ENCODE measurements at regions not wholly inside any gene's neighbourhood (a gene's known extent, or its start where the extent isn't known, plus 50 kb on each side); places are given as distances from the start of the nearest gene placed in this dataset.
"Not testable (repeated sequence)": the region's sequence is repeated elsewhere in the genome, so short reads cannot be mapped to it uniquely, and the experiment has no call there.

DNA sequence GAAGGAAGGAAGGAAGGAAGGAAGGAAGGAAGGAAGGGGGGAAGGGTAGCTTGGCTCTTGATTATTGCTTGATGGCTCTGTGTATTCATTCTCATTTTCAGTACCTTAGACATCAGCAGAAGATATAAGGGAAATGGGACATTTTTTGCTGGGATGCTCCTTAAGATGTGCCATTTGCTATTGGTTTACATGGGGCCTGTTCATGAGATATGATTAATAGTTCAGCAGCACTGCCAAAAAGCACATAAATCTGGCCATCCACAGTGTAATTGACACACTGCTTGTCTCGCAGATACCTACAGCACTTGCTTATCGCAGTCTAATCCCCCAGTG, 137.5 kb upstream of the JARID2 start:
- in situ Hi-C loops (cut with HindIII; ENCODE audit: low pct_unique_long_range_greater_than_20kb, low sequenced_read_pairs), result no loop called here
- no peak for DNase-seq (ENCODE audit: low read depth in 1 of 2, low spot score in 1 of 2)
- no peak for TF ChIP-seq JUND (IDR thresholded peaks at IDR 0.05; ENCODE audit: low read depth)

DNA sequence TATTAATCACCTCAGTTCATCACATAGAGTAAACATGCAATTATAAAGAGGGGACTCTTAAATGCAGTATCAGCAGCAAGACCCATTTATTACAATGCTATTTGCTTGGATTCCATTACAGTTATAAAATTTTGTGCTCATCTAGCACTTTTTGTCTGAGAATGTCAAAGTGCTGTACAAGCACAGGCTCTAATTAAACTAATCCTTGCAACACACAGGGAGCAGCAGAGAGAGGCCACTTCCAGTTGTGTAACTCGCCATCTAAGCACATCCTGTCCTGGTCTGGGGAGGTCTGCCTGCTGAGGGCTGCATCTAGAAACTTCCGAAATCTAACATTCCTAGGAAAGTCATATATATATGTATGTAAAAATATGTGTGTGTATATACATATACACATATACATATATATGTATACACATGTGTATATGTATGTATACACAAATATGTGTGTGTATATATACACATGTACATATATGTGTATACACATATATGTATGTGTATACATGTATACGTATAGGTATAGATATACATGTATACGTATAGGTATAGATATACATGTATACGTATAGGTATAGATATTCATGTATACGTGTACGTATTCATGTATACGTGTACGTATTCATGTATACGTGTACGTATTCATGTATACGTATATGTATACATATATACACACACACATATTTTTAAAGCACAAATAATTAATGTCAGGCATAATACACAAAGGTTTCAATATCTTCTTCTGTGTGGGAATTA, 136.4 kb upstream of the JARID2 start:
- no peak for DNase-seq (ENCODE audit: low read depth in 1 of 2, low spot score in 1 of 2)
- in situ Hi-C loops (cut with HindIII; ENCODE audit: low pct_unique_long_range_greater_than_20kb, low sequenced_read_pairs), result no loop called here
- no peak for TF ChIP-seq JUND (IDR thresholded peaks at IDR 0.05; ENCODE audit: low read depth)

DNA sequence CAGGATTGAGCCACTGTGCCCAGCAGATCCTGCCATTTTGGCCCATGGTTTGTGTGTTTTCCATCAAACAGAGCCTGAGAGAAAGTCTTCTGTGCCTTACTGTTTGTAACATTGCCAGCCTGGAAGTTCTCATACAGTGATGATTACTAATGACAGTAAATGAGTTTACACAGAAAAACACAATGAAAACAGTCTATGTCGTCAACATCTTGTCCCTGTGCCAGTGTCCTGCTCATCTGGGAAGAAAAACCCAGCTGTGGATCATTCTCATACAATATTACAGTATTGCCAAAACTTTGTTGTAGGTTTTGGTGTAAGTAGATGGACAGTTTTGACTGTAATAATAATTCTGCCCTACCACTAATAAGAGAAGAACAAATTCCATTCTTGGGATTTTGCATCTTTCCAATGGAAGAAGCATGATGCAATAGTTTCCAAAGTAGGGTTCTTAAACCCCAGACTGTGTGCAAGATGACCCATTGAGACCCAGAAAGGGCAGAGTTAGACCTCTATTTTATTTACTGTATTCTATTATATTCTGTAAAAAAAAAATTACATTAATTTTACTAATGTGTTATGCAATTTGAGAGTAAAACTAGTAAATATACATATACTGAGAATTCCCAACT, 135.0 kb upstream of the JARID2 start:
- in situ Hi-C loops (cut with HindIII; ENCODE audit: low pct_unique_long_range_greater_than_20kb, low sequenced_read_pairs), result no loop called here
- DNase-seq (ENCODE audit: low read depth in 1 of 2, low spot score in 1 of 2), result no peak
- TF ChIP-seq JUND (IDR thresholded peaks at IDR 0.05; ENCODE audit: low read depth), result no peak

DNA sequence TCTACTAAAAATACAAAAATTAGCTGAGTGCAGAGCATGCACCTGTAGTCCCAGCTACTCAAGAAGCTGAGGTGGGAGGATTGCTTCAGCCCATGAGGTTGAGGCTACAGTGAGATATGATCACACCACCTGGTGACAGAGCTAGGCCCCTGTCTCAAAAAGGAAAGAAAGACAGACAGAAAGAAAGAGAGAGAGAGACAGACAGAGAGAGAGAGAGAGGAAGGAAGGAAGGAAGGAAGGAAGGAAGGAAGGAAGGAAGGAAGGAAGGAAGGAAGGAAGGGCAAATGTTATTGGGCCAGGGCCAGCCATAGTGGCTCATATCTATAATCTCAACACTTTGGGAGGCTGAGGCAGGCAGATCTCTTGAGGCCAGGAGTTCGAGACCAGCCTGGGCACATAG, 134.3 kb upstream of the JARID2 start:
- DNase-seq (ENCODE audit: low read depth in 1 of 2, low spot score in 1 of 2); in situ Hi-C loops (cut with HindIII; ENCODE audit: low pct_unique_long_range_greater_than_20kb, low sequenced_read_pairs): not testable (repeated sequence)

DNA sequence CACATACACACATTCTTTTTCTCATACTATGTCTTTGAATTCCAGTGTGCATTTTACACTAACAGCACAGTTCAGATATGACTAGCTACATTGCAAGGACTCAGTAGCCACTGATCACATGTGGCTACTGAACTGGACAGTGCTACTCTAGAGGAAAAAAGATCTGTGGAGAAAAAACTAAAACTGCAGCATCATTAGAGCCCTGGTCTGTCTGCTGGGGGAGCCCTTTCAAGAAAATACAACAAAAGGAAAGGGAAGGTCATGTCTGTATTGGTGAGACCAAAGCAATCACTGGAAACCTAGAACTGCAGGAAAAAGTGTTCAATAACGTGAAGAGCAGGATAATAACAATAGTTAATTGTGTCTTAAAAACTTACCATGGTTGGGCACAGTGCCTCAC, 132.3 kb upstream of the JARID2 start:
- in situ Hi-C loops (cut with HindIII; ENCODE audit: low pct_unique_long_range_greater_than_20kb, low sequenced_read_pairs), result no loop called here
- no peak for TF ChIP-seq JUND (IDR thresholded peaks at IDR 0.05; ENCODE audit: low read depth)
- DNase-seq (ENCODE audit: low read depth in 1 of 2, low spot score in 1 of 2), result no peak

DNA sequence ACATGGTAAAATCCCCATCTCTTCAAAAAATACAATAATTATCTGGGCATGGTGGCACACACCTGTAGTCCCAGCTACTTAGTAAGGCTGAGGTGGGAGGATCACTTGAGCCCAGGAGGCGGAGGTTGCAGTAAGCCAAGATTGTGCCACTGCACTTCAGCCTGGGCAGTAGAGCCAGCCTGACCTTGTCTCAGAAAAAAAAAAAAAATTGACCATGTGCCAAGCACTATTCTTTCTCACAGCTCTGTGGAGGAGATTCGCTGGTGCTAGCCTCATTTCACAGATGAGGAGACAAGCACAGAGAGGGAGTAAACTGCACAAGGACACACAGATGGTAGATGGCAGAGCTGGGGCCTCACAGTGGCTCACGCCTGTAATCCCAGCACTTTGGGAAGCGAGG, 131.8 kb upstream of the JARID2 start:
- in situ Hi-C loops (cut with HindIII; ENCODE audit: low pct_unique_long_range_greater_than_20kb, low sequenced_read_pairs), result no loop called here
- no peak for TF ChIP-seq JUND (IDR thresholded peaks at IDR 0.05; ENCODE audit: low read depth)
- peak in 1 of 2 experiments; percentile 12 for DNase-seq (ENCODE audit: low read depth in 1 of 2, low spot score in 1 of 2)

DNA sequence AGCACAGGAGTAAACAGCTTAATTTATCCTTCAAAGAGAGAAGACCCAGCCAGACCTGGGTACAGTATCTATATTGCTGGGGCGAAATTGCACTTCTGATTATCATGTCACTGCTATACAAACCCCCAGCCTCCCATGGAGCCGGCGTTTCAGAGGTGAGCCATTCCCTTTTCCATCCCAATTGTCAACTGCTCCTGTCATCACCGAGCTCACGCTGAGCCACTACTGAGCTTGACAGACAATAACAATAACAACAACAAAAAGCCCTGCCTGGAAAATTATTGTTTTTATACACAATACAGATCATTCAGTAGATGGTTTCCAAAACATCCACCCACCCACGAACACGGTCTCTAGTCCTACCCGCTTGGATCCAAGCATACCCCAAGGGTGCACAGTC, 129.0 kb upstream of the JARID2 start:
- in situ Hi-C loops (cut with HindIII; ENCODE audit: low pct_unique_long_range_greater_than_20kb, low sequenced_read_pairs), result no loop called here
- no peak for TF ChIP-seq JUND (IDR thresholded peaks at IDR 0.05; ENCODE audit: low read depth)
- DNase-seq (ENCODE audit: low read depth in 1 of 2, low spot score in 1 of 2), result no peak

DNA sequence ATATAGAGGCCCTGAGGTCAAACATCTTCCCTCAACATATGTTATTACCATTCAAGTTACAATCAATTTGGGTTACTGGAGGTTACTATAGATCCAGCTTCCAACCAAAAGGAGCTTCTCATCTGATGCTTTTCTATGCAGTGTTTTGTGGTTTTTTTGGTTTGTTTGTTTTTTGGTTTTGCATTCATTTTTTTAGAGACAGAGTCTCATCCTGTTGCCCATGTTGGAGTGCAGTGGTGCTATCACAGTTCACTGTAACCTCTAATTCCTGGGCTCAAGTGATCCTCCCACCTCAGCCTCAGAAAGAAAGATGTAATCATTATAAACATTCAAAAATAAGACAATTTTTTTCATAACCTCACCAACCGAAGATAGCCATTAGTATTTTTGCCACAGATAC, 124.4 kb upstream of the JARID2 start:
- in situ Hi-C loops (cut with HindIII; ENCODE audit: low pct_unique_long_range_greater_than_20kb, low sequenced_read_pairs), result no loop called here
- TF ChIP-seq JUND (IDR thresholded peaks at IDR 0.05; ENCODE audit: low read depth), result no peak
- DNase-seq (ENCODE audit: low read depth in 1 of 2, low spot score in 1 of 2), result no peak

DNA sequence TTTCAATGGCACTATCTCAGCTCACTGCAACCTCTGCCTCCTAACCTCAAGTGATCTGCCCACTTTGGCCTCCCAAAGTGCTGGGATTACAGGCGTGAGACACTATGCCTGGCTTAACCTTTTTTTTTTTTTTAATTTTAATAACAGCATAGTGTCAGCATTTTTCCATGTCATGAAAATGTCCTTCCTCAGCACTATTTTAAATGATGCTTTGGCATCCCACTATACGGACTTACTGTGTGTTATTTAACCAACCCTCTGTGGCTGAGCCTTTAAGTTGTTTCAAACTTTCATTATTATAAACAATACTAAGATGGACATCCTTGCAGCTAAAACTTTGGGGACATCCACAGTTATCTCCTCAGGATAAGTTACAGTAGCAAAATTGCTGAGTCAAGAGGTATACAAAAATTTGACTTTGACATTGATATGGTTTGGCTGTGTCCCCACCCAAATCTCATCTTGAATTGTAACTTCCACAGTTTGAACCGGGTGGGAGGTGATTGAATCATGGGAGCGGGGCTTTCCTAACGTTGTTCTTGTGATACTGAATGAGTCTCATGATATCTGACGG, 123.8 kb upstream of the JARID2 start:
- no peak for DNase-seq (ENCODE audit: low read depth in 1 of 2, low spot score in 1 of 2)
- in situ Hi-C loops (cut with HindIII; ENCODE audit: low pct_unique_long_range_greater_than_20kb, low sequenced_read_pairs), result no loop called here
- TF ChIP-seq JUND (IDR thresholded peaks at IDR 0.05; ENCODE audit: low read depth), result no peak

DNA sequence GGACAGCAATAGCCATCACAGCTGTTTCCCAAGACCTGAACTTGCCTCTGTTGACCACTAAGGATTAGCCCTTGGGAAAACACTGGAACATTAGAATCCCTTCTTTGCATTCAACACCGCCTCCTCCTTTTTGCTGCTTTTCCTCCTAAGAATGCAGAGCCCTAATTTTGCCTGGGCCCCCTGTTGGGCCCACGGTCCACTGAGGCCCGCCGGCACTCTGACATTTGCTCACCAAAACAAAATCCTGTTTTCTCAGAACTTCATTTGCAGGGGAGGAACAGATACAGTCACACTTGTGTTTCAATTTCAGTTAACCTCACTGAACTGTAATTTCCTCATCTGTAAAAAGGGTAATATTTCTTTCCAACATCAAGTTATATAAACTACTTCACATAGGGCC, 116.0 kb upstream of the JARID2 start:
- TF ChIP-seq JUND (IDR thresholded peaks at IDR 0.05; ENCODE audit: low read depth), result no peak
- DNase-seq (ENCODE audit: low read depth in 1 of 2, low spot score in 1 of 2), result no peak
- in situ Hi-C loops (cut with HindIII; ENCODE audit: low pct_unique_long_range_greater_than_20kb, low sequenced_read_pairs), result no loop called here

DNA sequence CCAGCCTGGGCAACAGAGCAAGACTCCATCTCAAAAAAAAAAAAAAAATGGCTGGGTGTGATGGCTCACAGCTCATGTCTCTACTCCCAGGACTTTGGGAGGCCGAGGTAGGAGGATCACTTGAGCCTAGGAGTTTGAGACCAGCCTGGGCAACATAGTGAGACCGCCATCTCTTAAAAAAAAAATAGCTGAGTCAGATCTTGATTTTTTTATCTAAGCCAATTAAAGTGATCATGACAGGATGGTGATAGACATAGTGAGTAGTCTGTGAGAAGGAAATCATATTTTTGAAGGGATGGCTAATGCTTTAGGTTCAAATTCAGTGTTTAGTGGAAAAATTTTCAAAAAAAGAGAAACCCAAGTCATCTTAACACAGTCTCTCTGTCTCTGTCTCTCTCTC, 114.6 kb upstream of the JARID2 start:
- TF ChIP-seq JUND (IDR thresholded peaks at IDR 0.05; ENCODE audit: low read depth), result no peak
- DNase-seq (ENCODE audit: low read depth in 1 of 2, low spot score in 1 of 2), result no peak
- in situ Hi-C loops (cut with HindIII; ENCODE audit: low pct_unique_long_range_greater_than_20kb, low sequenced_read_pairs), result no loop called here

DNA sequence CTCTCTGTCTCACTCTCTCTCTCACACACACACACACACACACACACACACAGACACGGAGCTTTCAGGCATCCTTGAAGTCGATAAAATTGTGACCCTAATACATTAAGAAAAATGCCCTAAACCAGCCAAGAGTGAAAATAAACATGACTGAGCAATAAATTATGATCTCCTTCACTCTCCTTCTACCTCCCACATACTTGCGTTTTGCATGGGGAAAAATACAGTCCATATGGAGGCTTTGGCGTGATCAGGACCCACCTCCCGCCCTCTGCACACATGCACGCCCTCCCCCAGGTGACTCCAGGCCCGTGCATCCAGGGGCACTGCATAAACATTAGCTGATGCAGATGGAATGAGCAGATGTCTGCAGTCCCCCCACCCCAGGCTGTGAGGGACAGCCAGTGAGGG, 114.2 kb upstream of the JARID2 start:
- in situ Hi-C loops (cut with HindIII; ENCODE audit: low pct_unique_long_range_greater_than_20kb, low sequenced_read_pairs), result no loop called here
- TF ChIP-seq JUND (IDR thresholded peaks at IDR 0.05; ENCODE audit: low read depth), result no peak
- DNase-seq (ENCODE audit: low read depth in 1 of 2, low spot score in 1 of 2), result no peak

DNA sequence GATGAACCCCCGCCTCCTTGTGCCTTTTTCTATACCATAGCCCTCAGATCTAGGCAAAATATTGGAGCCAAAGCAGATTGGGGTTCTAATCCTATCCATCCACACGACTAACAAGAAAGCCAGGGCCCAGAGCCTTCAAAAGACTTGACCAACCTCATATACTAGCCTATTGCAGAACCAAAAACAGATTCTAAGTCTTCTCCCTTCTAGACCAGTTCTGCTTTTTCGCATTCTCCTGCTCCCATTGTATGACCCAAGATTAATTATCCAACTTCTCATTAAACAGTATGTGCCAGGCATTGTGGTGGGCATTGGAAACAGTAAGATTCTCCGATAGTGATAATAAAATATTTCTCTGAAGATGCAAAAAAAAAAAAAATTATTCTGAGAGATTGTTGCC, 113.7 kb upstream of the JARID2 start:
- in situ Hi-C loops (cut with HindIII; ENCODE audit: low pct_unique_long_range_greater_than_20kb, low sequenced_read_pairs), result no loop called here
- no peak for TF ChIP-seq JUND (IDR thresholded peaks at IDR 0.05; ENCODE audit: low read depth)

More for the DNA sequence above, 113.7 kb upstream of the JARID2 start:
- DNase-seq (ENCODE audit: low read depth in 1 of 2, low spot score in 1 of 2), result no peak
